OCI-LY3 (cell line): ENCODE measurements at regions not wholly inside any gene's neighbourhood (a gene's known extent, or its start where the extent isn't known, plus 50 kb on each side); places are given as distances from the start of the nearest gene placed in this dataset.

ENCODE experiments used
- CTCF ChIP-seq: fragments of 200-600, 300-600 bp; sonication (generic); IDR thresholded peaks from 2 replicates; pipeline ENCODE4 v1.5.1; 2014; ENCODE audit warnings: antibody characterized with exemption, low read length, low read depth
- EZH2phosphoT487 ChIP-seq: fragments of 200-600 bp; shearing (Covaris generic); IDR thresholded peaks from 2 replicates; pipeline ENCODE4 v1.6.1; 2018; ENCODE audit warnings: antibody characterized with exemption, mixed run types, low read depth

GRCh38 chr5:57097526-57097925 lies 76.3 kb upstream of the GPBP1 start:
- no peak for TF ChIP-seq EZH2phosphoT487
- TF ChIP-seq CTCF: no peak
